DND-41 (cell line): ENCODE measurements at regions not wholly inside any gene's neighbourhood (a gene's known extent, or its start where the extent isn't known, plus 50 kb on each side); places are given as distances from the start of the nearest gene placed in this dataset.

Experiments
- ATAC-seq: fragments of 200-7000 bp; cut with Tn5 transposase; 3 replicates; pipeline ENCODE4 v1.9.1; 2021; ENCODE audit warnings: low read depth; ENCODE audit not compliant: insufficient read depth
- DNase-seq: peaks from one replicate; pipeline ENCODE4 v3.0.0-alpha.2; 2020
- H2AFZ ChIP-seq: 2 replicates; pipeline ENCODE4 v1.6.0; 2012; ENCODE audit warnings: low read depth, low read length
- H3K27ac ChIP-seq: 2 replicates; pipeline ENCODE4 v1.5.1; 2012; ENCODE audit warnings: low read length, inconsistent platforms
- H3K27me3 ChIP-seq: fragments of 200-600 bp; sonication (generic); 2 replicates; pipeline ENCODE4 v1.6.0; 2012; ENCODE audit warnings: low read length, mild to moderate bottlenecking, inconsistent platforms; ENCODE audit not compliant: insufficient read depth, poor library complexity
- H3K36me3 ChIP-seq: 2 replicates; pipeline ENCODE4 v1.5.1; 2012; ENCODE audit warnings: low read length, inconsistent platforms; ENCODE audit not compliant: insufficient read depth
- H3K4me1 ChIP-seq: 2 replicates; pipeline ENCODE4 v1.5.1; 2012; ENCODE audit warnings: mild to moderate bottlenecking, low read length; ENCODE audit not compliant: insufficient read depth
- H3K4me2 ChIP-seq: 2 replicates; pipeline ENCODE4 v1.6.0; 2012; ENCODE audit warnings: mild to moderate bottlenecking, moderate library complexity, low read length, inconsistent platforms; ENCODE audit not compliant: insufficient read depth
- H3K4me3 ChIP-seq, 2 experiments: fragments of 200-600 bp in 1 of 2; shearing (Covaris generic) in 1 of 2; 2 replicates each; pipeline ENCODE4 v1.5.1; 2012 to 2016; ENCODE audit warnings: inconsistent platforms in 2 of 2, low read length in 2 of 2, mild to moderate bottlenecking in 2 of 2, low read depth in 1 of 2, moderate library complexity in 1 of 2
- H3K79me2 ChIP-seq: 2 replicates; pipeline ENCODE4 v1.6.0; 2012; ENCODE audit warnings: low read length, inconsistent platforms; ENCODE audit not compliant: insufficient read depth
- H3K9ac ChIP-seq: 2 replicates; pipeline ENCODE4 v1.6.0; 2012; ENCODE audit warnings: low read depth, mild to moderate bottlenecking, inconsistent platforms, low read length, moderate library complexity
- H3K9me3 ChIP-seq: 2 replicates; pipeline ENCODE4 v1.5.1; 2012; ENCODE audit warnings: low read length, moderate library complexity, mild to moderate bottlenecking, inconsistent platforms; ENCODE audit not compliant: insufficient read depth, severe bottlenecking
- H4K20me1 ChIP-seq: 2 replicates; pipeline ENCODE4 v1.6.0; 2012; ENCODE audit warnings: low read length; ENCODE audit not compliant: insufficient read depth
- EZH2 ChIP-seq: IDR thresholded peaks from 3 replicates; pipeline ENCODE4 v1.6.1; 2012; ENCODE audit warnings: borderline replicate concordance, low read depth, mild to moderate bottlenecking, moderate library complexity, low read length, inconsistent platforms; ENCODE audit not compliant: severe bottlenecking
- TF ChIP-seq, protein P1 (sequence below): IDR thresholded peaks from 2 replicates; pipeline ENCODE4 v1.5.1; 2012; ENCODE audit warnings: borderline replicate concordance, low read length, moderate library complexity, mild to moderate bottlenecking; ENCODE audit not compliant: poor library complexity, severe bottlenecking; ENCODE audit errors: extremely low read depth

DNA sequence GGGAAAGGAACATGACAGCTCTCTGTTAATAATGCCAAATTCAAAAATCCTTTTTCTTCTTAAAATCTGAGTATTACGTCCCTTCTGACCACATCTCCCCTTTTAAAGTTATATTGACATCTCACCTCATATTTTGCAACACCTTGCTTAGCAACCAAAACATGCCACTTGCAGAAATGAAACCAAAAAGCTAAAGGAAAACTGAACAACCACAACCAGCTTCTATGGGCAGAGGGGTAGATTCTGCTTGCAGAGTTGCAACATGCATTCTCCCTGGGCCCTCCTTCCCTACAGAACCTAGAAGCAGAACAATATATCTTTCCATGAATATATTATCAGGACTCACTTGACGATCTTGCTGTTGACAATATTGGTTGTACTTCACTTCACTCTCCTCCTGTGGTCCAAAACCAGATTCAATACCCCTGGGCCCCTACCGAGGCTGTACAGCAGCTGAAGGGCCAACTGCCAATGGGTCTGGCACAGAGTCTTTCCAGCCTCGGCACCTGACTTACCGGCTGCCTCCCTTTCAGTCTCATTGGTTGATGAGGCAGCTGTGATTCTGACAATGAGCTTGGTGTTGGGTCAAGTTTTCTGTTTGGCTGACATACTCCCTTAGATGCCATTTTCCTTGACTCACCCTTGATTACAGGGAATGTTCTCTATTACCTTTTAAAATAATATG lies 616.6 kb downstream of the ZEB2 start:
- H3K9me3 ChIP-seq: no peaks in the 10 kb centered on the region
- H2AFZ ChIP-seq: no peak overlapping the region
- no peaks in the 10 kb centered on the region for H3K36me3 ChIP-seq
- H3K9ac ChIP-seq: no peak overlapping the region
- no peaks in the 10 kb centered on the region for H4K20me1 ChIP-seq
- H3K79me2 ChIP-seq: no peaks in the 10 kb centered on the region
- no peak for TF ChIP-seq EZH2
- TF ChIP-seq, protein P1, sequence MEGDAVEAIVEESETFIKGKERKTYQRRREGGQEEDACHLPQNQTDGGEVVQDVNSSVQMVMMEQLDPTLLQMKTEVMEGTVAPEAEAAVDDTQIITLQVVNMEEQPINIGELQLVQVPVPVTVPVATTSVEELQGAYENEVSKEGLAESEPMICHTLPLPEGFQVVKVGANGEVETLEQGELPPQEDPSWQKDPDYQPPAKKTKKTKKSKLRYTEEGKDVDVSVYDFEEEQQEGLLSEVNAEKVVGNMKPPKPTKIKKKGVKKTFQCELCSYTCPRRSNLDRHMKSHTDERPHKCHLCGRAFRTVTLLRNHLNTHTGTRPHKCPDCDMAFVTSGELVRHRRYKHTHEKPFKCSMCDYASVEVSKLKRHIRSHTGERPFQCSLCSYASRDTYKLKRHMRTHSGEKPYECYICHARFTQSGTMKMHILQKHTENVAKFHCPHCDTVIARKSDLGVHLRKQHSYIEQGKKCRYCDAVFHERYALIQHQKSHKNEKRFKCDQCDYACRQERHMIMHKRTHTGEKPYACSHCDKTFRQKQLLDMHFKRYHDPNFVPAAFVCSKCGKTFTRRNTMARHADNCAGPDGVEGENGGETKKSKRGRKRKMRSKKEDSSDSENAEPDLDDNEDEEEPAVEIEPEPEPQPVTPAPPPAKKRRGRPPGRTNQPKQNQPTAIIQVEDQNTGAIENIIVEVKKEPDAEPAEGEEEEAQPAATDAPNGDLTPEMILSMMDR: no peak
- no peak overlapping the region for H3K27ac ChIP-seq
- H3K4me2 ChIP-seq: no peak overlapping the region
- DNase-seq: no peak
- no peak overlapping the region for H3K4me3 ChIP-seq
- no peaks in the 10 kb centered on the region for H3K27me3 ChIP-seq
- ATAC-seq: peak; percentile 53; the same call in 2 of the 3 replicates
- no peaks in the 10 kb centered on the region for H3K4me1 ChIP-seq

DNA sequence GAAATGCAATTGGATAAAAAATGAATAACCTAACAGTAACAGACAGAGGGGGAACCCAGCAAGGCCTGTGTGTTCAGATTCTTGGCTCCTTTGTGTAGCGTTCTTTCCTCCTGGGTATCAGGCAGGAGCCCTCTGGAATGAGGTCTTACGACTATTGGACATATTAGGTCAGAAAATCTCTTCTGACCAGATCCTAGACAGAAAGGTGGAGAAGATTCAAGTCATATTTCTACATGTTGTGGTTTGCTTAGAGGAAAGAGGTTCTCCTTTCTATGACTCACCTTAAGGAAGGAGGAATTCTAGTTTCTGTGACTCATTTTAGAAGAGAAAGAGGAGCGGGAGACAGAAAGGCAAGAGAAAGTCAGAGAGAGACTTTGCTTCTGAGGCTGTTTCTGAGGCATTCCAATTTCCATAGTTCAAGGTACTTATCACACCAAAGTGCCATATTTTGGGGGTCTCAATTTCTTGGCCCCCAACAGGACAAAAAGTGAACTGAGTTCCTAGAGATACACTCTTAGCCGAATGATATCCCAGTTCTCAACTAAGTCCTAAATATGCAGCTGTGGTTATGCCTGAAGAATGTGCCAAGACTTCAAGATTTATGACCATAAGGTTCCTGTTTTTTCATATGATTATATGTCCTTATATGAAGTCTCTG lies 618.6 kb downstream of the ZEB2 start:
- no peaks in the 10 kb centered on the region for H3K36me3 ChIP-seq
- no peak overlapping the region for H2AFZ ChIP-seq
- H4K20me1 ChIP-seq: no peaks in the 10 kb centered on the region
- H3K4me3 ChIP-seq: no peak overlapping the region
- no peak for TF ChIP-seq EZH2
- TF ChIP-seq, protein P1: no peak
- no peaks in the 10 kb centered on the region for H3K79me2 ChIP-seq
- no peaks in the 10 kb centered on the region for H3K4me1 ChIP-seq
- no peaks in the 10 kb centered on the region for H3K27me3 ChIP-seq
- no peak overlapping the region for H3K9ac ChIP-seq
- H3K4me2 ChIP-seq: no peak overlapping the region
- ATAC-seq: no peak
- DNase-seq: no peak
- H3K27ac ChIP-seq: no peak overlapping the region
- H3K9me3 ChIP-seq: no peaks in the 10 kb centered on the region

DNA sequence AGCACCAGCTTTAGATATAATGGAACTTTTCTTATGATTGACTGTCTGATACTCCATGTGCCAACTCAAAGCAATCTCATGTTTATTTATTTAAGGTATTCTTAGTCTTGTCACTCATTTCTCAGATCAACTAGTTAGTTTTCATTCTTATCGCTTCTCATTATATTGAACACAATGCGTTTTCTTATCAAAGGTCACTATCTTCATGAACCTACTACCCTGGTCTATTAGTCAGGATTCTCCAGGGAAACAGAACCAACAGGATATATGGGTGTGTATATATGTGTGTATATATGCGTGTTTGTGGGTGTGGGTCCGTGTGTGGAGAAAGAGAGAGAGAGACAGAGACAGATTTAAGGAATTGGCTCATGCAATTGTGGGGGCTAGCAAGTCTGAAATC lies 619.9 kb downstream of the ZEB2 start:
- ATAC-seq (no peak), DNase-seq (no peak)
- H3K9ac ChIP-seq: no peak overlapping the region
- H3K36me3 ChIP-seq: no peaks in the 10 kb centered on the region
- no peak overlapping the region for H3K27ac ChIP-seq
- H4K20me1 ChIP-seq: no peaks in the 10 kb centered on the region
- H3K27me3 ChIP-seq: no peaks in the 10 kb centered on the region
- H3K4me3 ChIP-seq: no peak overlapping the region
- no peaks in the 10 kb centered on the region for H3K4me1 ChIP-seq
- no peaks in the 10 kb centered on the region for H3K79me2 ChIP-seq
- no peaks in the 10 kb centered on the region for H3K9me3 ChIP-seq
- no peak overlapping the region for H3K4me2 ChIP-seq
- TF ChIP-seq, protein P1: no peak
- no peak for TF ChIP-seq EZH2
- H2AFZ ChIP-seq: no peak overlapping the region
